ENCODE measurements at regions not wholly inside any gene's neighbourhood (a gene's known extent, or its start where the extent isn't known, plus 50 kb on each side); places are given as distances from the start of the nearest gene placed in this dataset.

DNA sequence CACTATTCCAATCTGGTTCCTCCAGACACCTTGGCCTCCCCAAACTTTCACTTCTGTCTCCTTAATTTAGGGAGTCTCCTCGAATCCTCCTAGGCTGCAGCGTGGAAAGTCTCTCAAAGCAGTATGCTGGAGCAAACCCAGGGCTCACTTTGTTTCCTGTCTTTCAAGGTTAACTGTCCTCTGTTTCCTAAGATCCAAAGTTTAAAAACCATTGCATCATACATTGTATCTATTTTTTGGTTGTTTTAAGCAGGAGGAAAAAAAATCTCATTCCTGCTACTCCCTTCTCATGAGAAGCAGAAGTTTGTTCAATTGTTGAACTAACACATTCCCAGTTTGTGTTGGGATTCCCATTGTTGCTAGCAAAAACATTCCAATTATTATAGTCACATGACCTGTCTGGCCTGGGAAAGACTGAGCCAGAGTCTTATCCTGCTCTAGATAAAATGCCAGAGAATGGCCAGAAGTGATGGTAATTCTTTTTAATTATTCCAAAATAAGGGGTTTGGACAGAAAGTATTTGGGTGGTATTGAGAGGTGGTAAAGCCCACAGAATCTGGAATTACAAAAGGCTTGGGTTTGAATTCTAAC lies 67.3 kb downstream of the HSPB8 start:
- ATAC-seq, result no peak

DNA sequence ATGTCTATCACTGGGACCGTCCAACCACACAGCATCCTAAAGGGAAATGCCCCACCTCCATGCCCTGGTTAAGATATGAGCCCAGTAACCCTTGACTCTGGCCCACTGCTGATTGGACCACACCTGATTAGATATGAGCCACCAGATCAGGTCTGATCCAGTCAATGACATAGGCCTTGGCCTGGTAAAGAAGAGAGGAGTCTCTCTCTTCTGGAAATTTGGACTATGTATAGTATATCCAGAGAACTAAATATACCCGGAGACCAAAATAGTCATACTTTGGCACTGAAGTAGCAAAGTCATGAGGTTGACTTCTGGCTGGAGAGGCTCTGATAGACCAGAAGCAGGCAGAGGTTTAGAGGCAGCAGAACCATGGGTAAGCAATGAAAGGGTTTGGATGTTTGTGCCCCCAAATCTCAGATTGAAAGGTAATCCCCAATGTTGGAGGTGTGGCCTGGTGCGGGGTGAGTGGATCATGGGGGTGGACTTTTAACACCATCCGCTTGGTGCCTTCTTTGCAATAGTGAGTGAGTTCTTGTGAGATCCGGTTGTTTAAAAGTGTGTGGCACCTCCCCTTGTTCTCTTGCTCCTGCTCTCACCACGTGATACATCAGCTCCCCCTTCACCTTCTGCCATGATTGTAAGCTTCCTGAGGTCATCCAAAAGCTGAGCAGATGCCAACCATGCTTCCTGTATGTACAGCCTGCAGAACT lies 68.4 kb downstream of the HSPB8 start:
- Histone ChIP-seq H3K4me1 (no peaks in the 10 kb centered on the region), H3K4me3 (no peak overlapping the region), H3K9me3 (no peaks in the 10 kb centered on the region), H3K27ac (no peak overlapping the region), H3K27me3 (no peaks in the 10 kb centered on the region), H3K36me3 (no peaks in the 10 kb centered on the region)
- intact Hi-C loops (cut with DNase I), result no loop called here
- DNase-seq (no peak), ATAC-seq (no peak)
- TF ChIP-seq, protein P1, sequence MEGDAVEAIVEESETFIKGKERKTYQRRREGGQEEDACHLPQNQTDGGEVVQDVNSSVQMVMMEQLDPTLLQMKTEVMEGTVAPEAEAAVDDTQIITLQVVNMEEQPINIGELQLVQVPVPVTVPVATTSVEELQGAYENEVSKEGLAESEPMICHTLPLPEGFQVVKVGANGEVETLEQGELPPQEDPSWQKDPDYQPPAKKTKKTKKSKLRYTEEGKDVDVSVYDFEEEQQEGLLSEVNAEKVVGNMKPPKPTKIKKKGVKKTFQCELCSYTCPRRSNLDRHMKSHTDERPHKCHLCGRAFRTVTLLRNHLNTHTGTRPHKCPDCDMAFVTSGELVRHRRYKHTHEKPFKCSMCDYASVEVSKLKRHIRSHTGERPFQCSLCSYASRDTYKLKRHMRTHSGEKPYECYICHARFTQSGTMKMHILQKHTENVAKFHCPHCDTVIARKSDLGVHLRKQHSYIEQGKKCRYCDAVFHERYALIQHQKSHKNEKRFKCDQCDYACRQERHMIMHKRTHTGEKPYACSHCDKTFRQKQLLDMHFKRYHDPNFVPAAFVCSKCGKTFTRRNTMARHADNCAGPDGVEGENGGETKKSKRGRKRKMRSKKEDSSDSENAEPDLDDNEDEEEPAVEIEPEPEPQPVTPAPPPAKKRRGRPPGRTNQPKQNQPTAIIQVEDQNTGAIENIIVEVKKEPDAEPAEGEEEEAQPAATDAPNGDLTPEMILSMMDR (IDR thresholded peaks at IDR 0.05), result no peak

More for the DNA sequence above, 67.3 kb downstream of the HSPB8 start:
- Histone ChIP-seq H3K9me3 (no peaks in the 10 kb centered on the region), H3K27ac (no peak overlapping the region), H3K4me3 (no peak overlapping the region), H3K36me3 (no peaks in the 10 kb centered on the region), H3K4me1 (no peaks in the 10 kb centered on the region), H3K27me3 (no peaks in the 10 kb centered on the region)
- TF ChIP-seq, protein P1 (IDR thresholded peaks at IDR 0.05), result no peak
- DNase-seq, result no peak
- intact Hi-C loops (cut with DNase I), result no loop called here

- TF ChIP-seq, protein P1 (IDR thresholded peaks at IDR 0.05), result no peak
- no peaks in the 10 kb centered on the region for H3K9me3 ChIP-seq
- no peaks in the 10 kb centered on the region for H3K27me3 ChIP-seq
- DNase-seq (no peak), ATAC-seq (no peak)
- no peaks in the 10 kb centered on the region for H3K36me3 ChIP-seq
- H3K4me3 ChIP-seq, result no peak overlapping the region
- no peak overlapping the region for H3K27ac ChIP-seq
- intact Hi-C loops (cut with DNase I), result no loop called here
- H3K4me1 ChIP-seq, result no peaks in the 10 kb centered on the region
Observed at GRCh38 chr12:119247720-119248043, 69.0 kb downstream of the HSPB8 start.

- Histone ChIP-seq H3K27ac (no peak overlapping the region), H3K36me3 (no peaks in the 10 kb centered on the region), H3K9me3 (no peaks in the 10 kb centered on the region), H3K4me1 (no peaks in the 10 kb centered on the region), H3K27me3 (no peaks in the 10 kb centered on the region), H3K4me3 (no peak overlapping the region)
- TF ChIP-seq, protein P1 (IDR thresholded peaks at IDR 0.05), result no peak
- ATAC-seq (no peak), DNase-seq (no peak)
- intact Hi-C loops (cut with DNase I), result no loop called here
Observed at GRCh38 chr12:119249383-119250155, 70.8 kb downstream of the HSPB8 start.

GRCh38 chr12:119255314-119255713 lies 76.6 kb downstream of the HSPB8 start:
- Histone ChIP-seq H3K4me3 (no peak overlapping the region), H3K27ac (no peak overlapping the region), H3K4me1 (no peaks in the 10 kb centered on the region), H3K27me3 (no peaks in the 10 kb centered on the region), H3K9me3 (no peaks in the 10 kb centered on the region), H3K36me3 (no peaks in the 10 kb centered on the region)
- DNase-seq, result no peak
- intact Hi-C loops (cut with DNase I), result no loop called here
- TF ChIP-seq, protein P1 (IDR thresholded peaks at IDR 0.05), result no peak
- ATAC-seq, result no peak

Measured in upper lobe of right lung (tissue), 1 donor.